SK-N-SH (cell line): ENCODE measurements at regions not wholly inside any gene's neighbourhood (a gene's known extent, or its start where the extent isn't known, plus 50 kb on each side); places are given as distances from the start of the nearest gene placed in this dataset.

Experiments used
- CTCF ChIA-PET: fragments of 300-600, 350-600 bp; formaldehyde crosslinking; extraction: SDS; loops from one replicate; lab custom pipeline; 2021; lab: Yijun Ruan, JAX
- POLR2A ChIA-PET: fragments of 350-600 bp; sonication (Branson Sonifier 250); formaldehyde crosslinking; extraction: SDS; loops from one replicate; lab custom pipeline; 2020; ENCODE audit warnings: antibody characterized with exemption, inconsistent platforms; lab: Yijun Ruan, JAX
- DNase-seq: peaks from one replicate; pipeline ENCODE4 v3.0.0; 2012
- H2AFZ ChIP-seq: fragments of 200-600 bp; sonication (generic); 2 replicates; pipeline ENCODE4 v1.8.1; 2016; ENCODE audit warnings: antibody characterized with exemption, mild to moderate bottlenecking, low read depth
- H3F3A ChIP-seq: fragments of 200-600 bp; sonication (generic); replicated peaks from 2 replicates; pipeline ENCODE3; 2016; ENCODE audit warnings: antibody characterized with exemption, mild to moderate bottlenecking; ENCODE audit not compliant: insufficient read depth
- H3K27ac ChIP-seq, 2 experiments: fragments of 200-500 bp in 1 of 2; fragments of 200-600 bp in 1 of 2; sonication (Bioruptor generic) in 1 of 2; sonication (generic), shearing (Covaris generic) in 1 of 2; 2 replicates each; pipeline versions ENCODE4 v1.5.1 to v1.6.1; 2014 to 2016; ENCODE audit warnings: low read depth in 2 of 2, inconsistent platforms in 1 of 2, low read length in 1 of 2, mild to moderate bottlenecking in 1 of 2, mixed read lengths in 1 of 2
- H3K27me3 ChIP-seq: fragments of 200-600 bp; sonication (generic), shearing (Covaris generic); 2 replicates; pipeline ENCODE4 v1.6.1; 2016; ENCODE audit warnings: mixed run types; ENCODE audit not compliant: insufficient read depth
- H3K36me3 ChIP-seq, 2 experiments: fragments of 200-500 bp in 1 of 2; fragments of 200-600 bp in 1 of 2; sonication (Bioruptor generic) in 1 of 2; sonication (generic) in 1 of 2; replicated peaks in 1 of 2; 2 replicates each; pipeline versions ENCODE3 to v1.5.1; 2014 to 2016; ENCODE audit warnings: low read length in 1 of 2, mild to moderate bottlenecking in 1 of 2; ENCODE audit not compliant: insufficient read depth in 2 of 2, control insufficient read depth in 1 of 2
- H3K4me1 ChIP-seq, 2 experiments: fragments of 200-500 bp in 1 of 2; fragments of 200-600 bp in 1 of 2; sonication (Bioruptor generic) in 1 of 2; sonication (generic), shearing (Covaris generic) in 1 of 2; 2 replicates each; pipeline versions ENCODE4 v1.5.1 to v1.6.1; 2014 to 2016; ENCODE audit warnings: low read depth in 1 of 2, low read length in 1 of 2, mixed run types in 1 of 2; ENCODE audit not compliant: insufficient read depth in 2 of 2, control insufficient read depth in 1 of 2
- H3K4me2 ChIP-seq: fragments of 200-600 bp; sonication (generic), shearing (Covaris generic); 2 replicates; pipeline ENCODE4 v1.6.1; 2017; ENCODE audit warnings: mixed run types
- H3K4me3 ChIP-seq, 2 experiments: fragments of 200-500 bp in 1 of 2; fragments of 200-600 bp in 1 of 2; sonication (Bioruptor generic) in 1 of 2; sonication (generic), shearing (Covaris generic) in 1 of 2; 2 replicates each; pipeline versions ENCODE4 v1.5.1 to v1.8.1; 2014 to 2016; ENCODE audit warnings: low read depth in 2 of 2, inconsistent platforms in 1 of 2, low read length in 1 of 2, mild to moderate bottlenecking in 1 of 2, mixed read lengths in 1 of 2, moderate library complexity in 1 of 2
- H3K79me2 ChIP-seq: fragments of 200-600 bp; sonication (generic); 2 replicates; pipeline ENCODE4 v1.8.1; 2017; ENCODE audit warnings: mild to moderate bottlenecking; ENCODE audit not compliant: insufficient read depth
- H3K9ac ChIP-seq: fragments of 200-600 bp; sonication (generic); 2 replicates; pipeline ENCODE4 v1.6.1; 2017; ENCODE audit warnings: mixed run types
- H3K9me2 ChIP-seq: fragments of 200-600 bp; sonication (generic); 2 replicates; pipeline ENCODE4 v1.6.1; 2017; ENCODE audit warnings: mixed run types
- H3K9me3 ChIP-seq: fragments of 200-600 bp; sonication (generic); 2 replicates; pipeline ENCODE4 v1.6.1; 2017; ENCODE audit warnings: mixed run types, mild to moderate bottlenecking, moderate library complexity
- H4K20me1 ChIP-seq: fragments of 200-600 bp; sonication (generic); 2 replicates; pipeline ENCODE4 v1.6.1; 2017; ENCODE audit warnings: mild to moderate bottlenecking, mixed run types; ENCODE audit not compliant: insufficient read depth
- CHD2 ChIP-seq: fragments of 150-350 bp; IDR thresholded peaks from 2 replicates; pipeline ENCODE4 v1.6.1; 2018; ENCODE audit warnings: low read length; ENCODE audit not compliant: partially characterized antibody
- EZH2phosphoT487 ChIP-seq: fragments of 200-600 bp; sonication (generic); IDR thresholded peaks from 2 replicates; pipeline ENCODE4 v1.6.1; 2017; ENCODE audit warnings: low read depth, mixed run types, mild to moderate bottlenecking, antibody characterized with exemption, moderate library complexity, borderline replicate concordance
- FOXM1 ChIP-seq: IDR thresholded peaks from 2 replicates; pipeline ENCODE4 v1.4.0; 2012; ENCODE audit warnings: low read depth, mild to moderate bottlenecking
- GATA2 ChIP-seq: sonication (generic); formaldehyde crosslinking; IDR thresholded peaks from 2 replicates; pipeline ENCODE4 v1.5.0; 2020; ENCODE audit warnings: mild to moderate bottlenecking, missing genetic modification reagents
- JUND ChIP-seq: IDR thresholded peaks from 2 replicates; pipeline ENCODE4 v1.4.0; 2012
- MXI1 ChIP-seq: IDR thresholded peaks from 2 replicates; pipeline ENCODE4 v1.6.1; 2012; ENCODE audit warnings: mild to moderate bottlenecking, low read depth, low read length, improper control_type of control experiment
- NRF1 ChIP-seq: IDR thresholded peaks from 2 replicates; pipeline ENCODE4 v1.6.1; 2012; ENCODE audit warnings: low read depth, mild to moderate bottlenecking, low read length
- RCOR1 ChIP-seq: fragments of 150-350 bp; IDR thresholded peaks from 2 replicates; pipeline ENCODE4 v1.6.1; 2017; ENCODE audit warnings: antibody characterized with exemption, low read length
- SMC3 ChIP-seq: IDR thresholded peaks from 2 replicates; pipeline ENCODE4 v1.6.1; 2012; ENCODE audit warnings: low read depth, low read length, improper control_type of control experiment
- TAF1 ChIP-seq: IDR thresholded peaks from 2 replicates; pipeline ENCODE4 v1.6.1; 2012; ENCODE audit warnings: low read depth, mild to moderate bottlenecking, low read length, moderate library complexity, borderline replicate concordance
- YY1 ChIP-seq: IDR thresholded peaks from 2 replicates; pipeline ENCODE4 v1.4.0; 2012; ENCODE audit warnings: low read depth, mild to moderate bottlenecking
- WGBS: methylation state at CpG from one replicate; pipeline ENCODE4 v1.1.6; 2017; ENCODE audit warnings: low lambda C conversion rate; 5-methylcytosine and 5-hydroxymethylcytosine counted together
- TF ChIP-seq, protein P1 (sequence below): IDR thresholded peaks from 2 replicates; pipeline ENCODE4 v1.4.0; 2012; ENCODE audit warnings: low read depth, borderline replicate concordance
- TF ChIP-seq, protein P2 (sequence below): IDR thresholded peaks from 2 replicates; pipeline ENCODE4 v1.4.0; 2012; ENCODE audit warnings: low read depth
- TF ChIP-seq, protein P3 (sequence below): IDR thresholded peaks from 2 replicates; pipeline ENCODE4 v1.6.1; 2012; ENCODE audit warnings: mild to moderate bottlenecking, low read depth, low read length, moderate library complexity
- TF ChIP-seq, protein P4 (sequence below): IDR thresholded peaks from 2 replicates; pipeline ENCODE4; 2012
- TF ChIP-seq, protein P5 (sequence below): IDR thresholded peaks from 2 replicates; pipeline ENCODE4 v1.4.0; 2012; ENCODE audit warnings: low read depth, borderline replicate concordance

DNA sequence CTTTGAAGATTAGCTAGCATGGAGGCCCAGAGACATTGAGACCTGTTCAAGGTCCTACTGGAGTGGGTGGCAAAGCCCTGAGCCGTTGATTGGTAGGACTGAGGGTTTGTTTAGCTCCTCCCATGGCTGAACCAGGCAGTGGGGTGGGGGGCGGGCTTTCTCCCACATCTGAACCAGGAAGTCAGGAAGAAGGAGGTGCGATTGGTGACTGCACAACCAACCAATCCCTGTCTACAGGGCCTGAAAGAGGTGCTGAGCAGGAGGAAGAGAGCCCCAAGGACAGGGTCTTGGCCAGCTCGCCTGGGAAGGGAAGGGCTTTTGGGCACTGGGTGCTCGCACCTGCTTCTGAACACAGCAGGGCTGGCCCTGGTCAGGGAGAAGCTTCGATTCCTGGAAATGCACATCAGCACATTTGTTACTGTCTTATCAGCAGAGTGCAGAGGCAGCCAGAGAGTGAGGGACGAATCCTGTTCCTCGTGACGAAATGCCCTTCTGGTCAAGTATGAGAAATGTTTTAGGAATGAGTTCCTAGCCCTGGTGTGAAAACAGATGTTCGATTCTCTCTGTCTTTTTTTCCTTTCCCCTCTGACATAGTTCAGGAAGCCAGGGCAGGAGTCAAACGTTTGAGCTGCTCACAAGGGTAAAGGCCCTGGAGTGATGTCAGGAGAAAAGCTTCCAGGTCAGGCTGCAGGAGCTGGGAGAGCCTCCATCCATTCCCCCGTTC is 294.8 kb upstream of the KLF4 start:
- Histone ChIP-seq H4K20me1 (no peaks in the 10 kb centered on the region), H2AFZ (no peak overlapping the region), H3K4me2 (no peak overlapping the region), H3K79me2 (no peaks in the 10 kb centered on the region), H3K27ac (no peak overlapping the region), H3K27me3 (peaks cover 12% of the 10 kb centered on the region; the same call in 1 of the 2 replicates), H3K9ac (no peak overlapping the region), H3K36me3 (no peaks in the 10 kb centered on the region), H3K4me3 (no peak overlapping the region), H3K9me2 (no peaks in the 10 kb centered on the region), H3K9me3 (no peaks in the 10 kb centered on the region), H3K4me1 (no peaks in the 10 kb centered on the region; a peak in 1 of 4 replicates), H3F3A (no peaks in the 10 kb centered on the region)
- no peak for DNase-seq
- ChIA-PET POLR2A (no interaction called here), CTCF (no interaction called here)
- TF ChIP-seq GATA2 = no peak
- TF ChIP-seq FOXM1 = no peak
- WGBS = 17% methylated on average over 9 of the region's 12 CpGs

DNA sequence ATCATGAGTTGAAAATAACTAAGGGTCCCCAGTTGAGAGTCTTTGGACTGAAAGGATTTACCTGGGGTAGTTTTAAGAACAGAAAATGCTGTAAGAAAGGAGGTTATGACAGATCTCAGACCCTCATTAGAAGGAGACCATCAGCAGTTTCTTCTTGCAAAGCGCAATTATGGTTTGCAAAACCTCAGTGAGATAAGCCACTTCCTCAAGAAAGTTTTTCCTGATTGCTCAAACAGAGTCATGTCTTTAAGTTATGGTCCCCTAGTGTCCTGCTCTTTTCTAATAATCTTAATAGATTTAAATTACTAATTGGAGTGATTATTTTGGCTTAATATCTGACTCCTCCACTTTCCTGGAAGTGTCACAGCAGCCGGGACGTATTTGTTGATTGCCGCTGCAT is 293.2 kb upstream of the KLF4 start:
- 81% methylated on average over 4 of the region's 4 CpGs for WGBS

More for the DNA sequence above, 293.2 kb upstream of the KLF4 start:
- CTCF ChIA-PET = no interaction called here
- Histone ChIP-seq H3K4me2 (no peak overlapping the region), H3K9ac (no peak overlapping the region), H3K27ac (no peak overlapping the region), H2AFZ (no peak overlapping the region), H3K27me3 (peaks cover 3% of the 10 kb centered on the region; the same call in 1 of the 2 replicates), H3K4me3 (no peak overlapping the region), H3K4me1 (no peaks in the 10 kb centered on the region; a peak in 1 of 4 replicates), H4K20me1 (no peaks in the 10 kb centered on the region), H3K36me3 (no peaks in the 10 kb centered on the region), H3K9me2 (no peaks in the 10 kb centered on the region), H3K9me3 (no peaks in the 10 kb centered on the region), H3F3A (no peaks in the 10 kb centered on the region), H3K79me2 (no peaks in the 10 kb centered on the region)
- DNase-seq = no peak
- TF ChIP-seq, protein P1, sequence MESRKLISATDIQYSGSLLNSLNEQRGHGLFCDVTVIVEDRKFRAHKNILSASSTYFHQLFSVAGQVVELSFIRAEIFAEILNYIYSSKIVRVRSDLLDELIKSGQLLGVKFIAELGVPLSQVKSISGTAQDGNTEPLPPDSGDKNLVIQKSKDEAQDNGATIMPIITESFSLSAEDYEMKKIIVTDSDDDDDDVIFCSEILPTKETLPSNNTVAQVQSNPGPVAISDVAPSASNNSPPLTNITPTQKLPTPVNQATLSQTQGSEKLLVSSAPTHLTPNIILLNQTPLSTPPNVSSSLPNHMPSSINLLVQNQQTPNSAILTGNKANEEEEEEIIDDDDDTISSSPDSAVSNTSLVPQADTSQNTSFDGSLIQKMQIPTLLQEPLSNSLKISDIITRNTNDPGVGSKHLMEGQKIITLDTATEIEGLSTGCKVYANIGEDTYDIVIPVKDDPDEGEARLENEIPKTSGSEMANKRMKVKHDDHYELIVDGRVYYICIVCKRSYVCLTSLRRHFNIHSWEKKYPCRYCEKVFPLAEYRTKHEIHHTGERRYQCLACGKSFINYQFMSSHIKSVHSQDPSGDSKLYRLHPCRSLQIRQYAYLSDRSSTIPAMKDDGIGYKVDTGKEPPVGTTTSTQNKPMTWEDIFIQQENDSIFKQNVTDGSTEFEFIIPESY = no peak
- TF ChIP-seq, protein P2, sequence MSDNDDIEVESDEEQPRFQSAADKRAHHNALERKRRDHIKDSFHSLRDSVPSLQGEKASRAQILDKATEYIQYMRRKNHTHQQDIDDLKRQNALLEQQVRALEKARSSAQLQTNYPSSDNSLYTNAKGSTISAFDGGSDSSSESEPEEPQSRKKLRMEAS = no peak
- TF ChIP-seq YY1 (no peak), RCOR1 (no peak), SMC3 (no peak), MXI1 (no peak), EZH2phosphoT487 (no peak), JUND (no peak), CHD2 (no peak), NRF1 (no peak), TAF1 (no peak)
- TF ChIP-seq, protein P3, sequence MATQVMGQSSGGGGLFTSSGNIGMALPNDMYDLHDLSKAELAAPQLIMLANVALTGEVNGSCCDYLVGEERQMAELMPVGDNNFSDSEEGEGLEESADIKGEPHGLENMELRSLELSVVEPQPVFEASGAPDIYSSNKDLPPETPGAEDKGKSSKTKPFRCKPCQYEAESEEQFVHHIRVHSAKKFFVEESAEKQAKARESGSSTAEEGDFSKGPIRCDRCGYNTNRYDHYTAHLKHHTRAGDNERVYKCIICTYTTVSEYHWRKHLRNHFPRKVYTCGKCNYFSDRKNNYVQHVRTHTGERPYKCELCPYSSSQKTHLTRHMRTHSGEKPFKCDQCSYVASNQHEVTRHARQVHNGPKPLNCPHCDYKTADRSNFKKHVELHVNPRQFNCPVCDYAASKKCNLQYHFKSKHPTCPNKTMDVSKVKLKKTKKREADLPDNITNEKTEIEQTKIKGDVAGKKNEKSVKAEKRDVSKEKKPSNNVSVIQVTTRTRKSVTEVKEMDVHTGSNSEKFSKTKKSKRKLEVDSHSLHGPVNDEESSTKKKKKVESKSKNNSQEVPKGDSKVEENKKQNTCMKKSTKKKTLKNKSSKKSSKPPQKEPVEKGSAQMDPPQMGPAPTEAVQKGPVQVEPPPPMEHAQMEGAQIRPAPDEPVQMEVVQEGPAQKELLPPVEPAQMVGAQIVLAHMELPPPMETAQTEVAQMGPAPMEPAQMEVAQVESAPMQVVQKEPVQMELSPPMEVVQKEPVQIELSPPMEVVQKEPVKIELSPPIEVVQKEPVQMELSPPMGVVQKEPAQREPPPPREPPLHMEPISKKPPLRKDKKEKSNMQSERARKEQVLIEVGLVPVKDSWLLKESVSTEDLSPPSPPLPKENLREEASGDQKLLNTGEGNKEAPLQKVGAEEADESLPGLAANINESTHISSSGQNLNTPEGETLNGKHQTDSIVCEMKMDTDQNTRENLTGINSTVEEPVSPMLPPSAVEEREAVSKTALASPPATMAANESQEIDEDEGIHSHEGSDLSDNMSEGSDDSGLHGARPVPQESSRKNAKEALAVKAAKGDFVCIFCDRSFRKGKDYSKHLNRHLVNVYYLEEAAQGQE = no peak
- TF ChIP-seq, protein P4, sequence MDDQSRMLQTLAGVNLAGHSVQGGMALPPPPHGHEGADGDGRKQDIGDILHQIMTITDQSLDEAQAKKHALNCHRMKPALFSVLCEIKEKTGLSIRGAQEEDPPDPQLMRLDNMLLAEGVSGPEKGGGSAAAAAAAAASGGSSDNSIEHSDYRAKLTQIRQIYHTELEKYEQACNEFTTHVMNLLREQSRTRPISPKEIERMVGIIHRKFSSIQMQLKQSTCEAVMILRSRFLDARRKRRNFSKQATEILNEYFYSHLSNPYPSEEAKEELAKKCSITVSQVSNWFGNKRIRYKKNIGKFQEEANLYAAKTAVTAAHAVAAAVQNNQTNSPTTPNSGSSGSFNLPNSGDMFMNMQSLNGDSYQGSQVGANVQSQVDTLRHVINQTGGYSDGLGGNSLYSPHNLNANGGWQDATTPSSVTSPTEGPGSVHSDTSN = no peak
- TF ChIP-seq, protein P5, sequence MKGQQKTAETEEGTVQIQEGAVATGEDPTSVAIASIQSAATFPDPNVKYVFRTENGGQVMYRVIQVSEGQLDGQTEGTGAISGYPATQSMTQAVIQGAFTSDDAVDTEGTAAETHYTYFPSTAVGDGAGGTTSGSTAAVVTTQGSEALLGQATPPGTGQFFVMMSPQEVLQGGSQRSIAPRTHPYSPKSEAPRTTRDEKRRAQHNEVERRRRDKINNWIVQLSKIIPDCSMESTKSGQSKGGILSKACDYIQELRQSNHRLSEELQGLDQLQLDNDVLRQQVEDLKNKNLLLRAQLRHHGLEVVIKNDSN = no peak
- POLR2A ChIA-PET = no interaction called here
